ENCODE measurements at regions not wholly inside any gene's neighbourhood (a gene's known extent, or its start where the extent isn't known, plus 50 kb on each side); places are given as distances from the start of the nearest gene placed in this dataset.

DNA sequence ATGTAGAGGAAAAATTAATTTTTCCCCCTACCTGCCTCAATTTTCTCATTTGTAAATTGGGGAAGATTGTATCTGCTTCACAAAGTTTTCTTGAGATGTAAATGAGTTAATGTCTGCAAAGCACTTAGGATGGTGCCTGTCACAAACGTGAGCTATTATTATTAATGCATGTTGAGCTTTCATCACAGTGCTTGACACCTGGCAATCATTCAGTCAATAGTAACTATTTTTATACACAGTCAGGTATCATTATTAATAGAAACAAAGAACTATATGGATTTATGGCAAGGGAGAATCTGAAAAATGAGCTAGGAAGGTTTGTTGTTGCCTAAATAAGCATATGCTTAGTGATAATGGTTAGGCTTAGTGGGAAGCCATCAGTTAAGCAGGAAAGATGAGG lies 238.2 kb upstream of the GRM7 start:
- Histone ChIP-seq H3K4me3 (no peak overlapping the region), H3K36me3 (no peaks in the 10 kb centered on the region), H3K9me3 (no peaks in the 10 kb centered on the region), H3K4me1 (no peaks in the 10 kb centered on the region), H3K27me3 (no peaks in the 10 kb centered on the region), H3K27ac (no peak overlapping the region)
- intact Hi-C loops (cut with DNase I), result no loop called here
- ATAC-seq, result no peak
- no peak for TF ChIP-seq POLR2A (IDR thresholded peaks at IDR 0.05)
- no peak for DNase-seq
- 27 to 60% (median 30%) methylated on average over 1 of the region's 1 CpG for WGBS, 4 donors

DNA sequence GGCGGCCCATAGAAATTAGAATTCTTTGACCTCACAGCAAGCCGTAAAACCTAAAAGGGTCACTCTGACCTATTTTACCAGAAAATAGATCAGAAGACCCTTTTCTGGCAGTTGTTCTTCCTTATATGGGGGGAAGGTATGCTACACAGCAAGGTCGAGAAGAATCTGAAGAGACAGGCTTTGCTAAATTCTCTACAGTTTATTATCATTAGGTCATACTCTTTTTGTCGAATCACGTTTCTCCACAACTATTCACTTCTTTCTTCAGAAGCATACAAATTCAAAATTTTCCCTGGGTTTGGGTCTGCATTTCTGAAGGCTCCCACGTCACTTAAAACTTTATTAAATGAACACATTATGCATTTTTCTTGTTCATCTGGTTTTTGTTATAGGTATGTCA lies 229.5 kb upstream of the GRM7 start:
- DNase-seq, result no peak
- TF ChIP-seq, protein P1, sequence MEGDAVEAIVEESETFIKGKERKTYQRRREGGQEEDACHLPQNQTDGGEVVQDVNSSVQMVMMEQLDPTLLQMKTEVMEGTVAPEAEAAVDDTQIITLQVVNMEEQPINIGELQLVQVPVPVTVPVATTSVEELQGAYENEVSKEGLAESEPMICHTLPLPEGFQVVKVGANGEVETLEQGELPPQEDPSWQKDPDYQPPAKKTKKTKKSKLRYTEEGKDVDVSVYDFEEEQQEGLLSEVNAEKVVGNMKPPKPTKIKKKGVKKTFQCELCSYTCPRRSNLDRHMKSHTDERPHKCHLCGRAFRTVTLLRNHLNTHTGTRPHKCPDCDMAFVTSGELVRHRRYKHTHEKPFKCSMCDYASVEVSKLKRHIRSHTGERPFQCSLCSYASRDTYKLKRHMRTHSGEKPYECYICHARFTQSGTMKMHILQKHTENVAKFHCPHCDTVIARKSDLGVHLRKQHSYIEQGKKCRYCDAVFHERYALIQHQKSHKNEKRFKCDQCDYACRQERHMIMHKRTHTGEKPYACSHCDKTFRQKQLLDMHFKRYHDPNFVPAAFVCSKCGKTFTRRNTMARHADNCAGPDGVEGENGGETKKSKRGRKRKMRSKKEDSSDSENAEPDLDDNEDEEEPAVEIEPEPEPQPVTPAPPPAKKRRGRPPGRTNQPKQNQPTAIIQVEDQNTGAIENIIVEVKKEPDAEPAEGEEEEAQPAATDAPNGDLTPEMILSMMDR (IDR thresholded peaks at IDR 0.05), result no peak
- no peak for TF ChIP-seq POLR2A (IDR thresholded peaks at IDR 0.05)
- 59 to 76% (median 67%) methylated on average over 6 of the region's 6 CpGs for WGBS, 4 donors
- intact Hi-C loops (cut with DNase I), result no loop called here
- Histone ChIP-seq H3K9me3 (peaks cover 0 to 3% (median 0%) of the 10 kb centered on the region in 12 donors), H3K27ac (no peak overlapping the region), H3K27me3 (no peaks in the 10 kb centered on the region), H3K4me3 (no peak overlapping the region), H3K4me1 (no peaks in the 10 kb centered on the region), H3K36me3 (no peaks in the 10 kb centered on the region)
- ATAC-seq, result no peak

DNA sequence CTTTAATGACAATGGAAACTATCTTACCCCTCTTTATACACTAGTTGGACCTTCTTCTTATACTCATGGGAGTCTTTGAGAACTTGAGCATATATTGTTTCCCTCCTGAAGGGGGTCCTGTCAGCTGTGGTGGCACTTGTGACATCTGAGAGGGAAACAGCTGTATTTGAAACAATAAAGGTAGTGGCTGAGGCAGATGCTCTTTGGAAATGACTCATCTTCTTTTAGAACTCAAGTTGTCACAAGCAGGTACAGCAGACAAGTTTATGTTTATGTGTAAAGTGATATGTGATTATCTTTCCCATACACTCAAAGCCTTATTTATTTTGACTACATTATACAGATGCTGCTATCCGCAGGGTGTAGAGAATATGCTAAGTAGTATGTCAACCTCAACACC lies 220.0 kb upstream of the GRM7 start:
- ATAC-seq (no peak), DNase-seq (no peak)
- TF ChIP-seq, protein P1 (IDR thresholded peaks at IDR 0.05), result no peak
- no peak for TF ChIP-seq POLR2A (IDR thresholded peaks at IDR 0.05)
- H3K27ac ChIP-seq, result no peak overlapping the region
- H3K4me3 ChIP-seq, result no peak overlapping the region
- intact Hi-C loops (cut with DNase I), result no loop called here
- peaks cover 0 to 5% (median 0%) of the 10 kb centered on the region in 12 donors for H3K9me3 ChIP-seq
- WGBS, 4 donors, result 72 to 89% (median 86%) methylated on average over 1 of the region's 1 CpG
- H3K36me3 ChIP-seq, result no peaks in the 10 kb centered on the region
- no peaks in the 10 kb centered on the region for H3K27me3 ChIP-seq
- H3K4me1 ChIP-seq, result no peaks in the 10 kb centered on the region

DNA sequence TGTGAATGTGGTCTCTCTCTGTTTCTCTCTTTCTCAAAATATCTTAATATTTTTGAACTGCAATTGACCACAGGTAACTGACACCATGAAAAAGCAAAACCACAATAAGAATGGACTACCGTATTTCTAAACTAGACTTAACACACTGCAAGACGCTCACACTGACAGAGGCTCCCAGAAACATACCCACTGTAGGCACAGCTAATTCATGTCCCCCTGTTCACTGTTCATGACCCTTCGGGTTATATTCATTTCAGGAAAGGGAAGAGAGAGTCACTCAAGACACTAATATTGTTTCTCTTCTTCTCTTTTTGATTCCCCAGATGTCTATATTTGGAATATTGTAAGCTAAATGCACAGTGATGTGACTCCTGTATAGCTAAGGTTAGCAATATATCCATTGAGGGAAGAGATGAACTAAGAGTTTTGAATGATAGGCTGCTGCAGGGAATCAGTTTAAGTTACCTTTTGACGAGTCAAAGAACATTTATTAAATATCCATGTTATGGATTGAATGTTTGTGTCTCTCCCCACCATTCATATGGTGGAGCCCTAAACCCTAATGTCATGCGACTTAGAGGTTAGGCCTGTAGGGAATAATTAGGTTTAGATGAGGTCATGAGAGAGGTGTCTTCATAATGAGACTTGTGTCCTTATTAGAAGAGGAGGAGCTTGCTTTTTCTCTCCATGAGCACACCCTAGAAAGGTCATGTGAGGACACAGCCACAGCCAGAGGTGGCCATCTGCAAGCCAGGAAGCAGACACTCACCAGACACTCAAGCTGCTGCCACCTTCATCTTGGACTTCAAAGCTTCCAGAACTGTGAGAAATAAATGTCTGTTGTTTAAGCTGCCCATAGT lies 216.6 kb upstream of the GRM7 start:
- ATAC-seq, result no peak
- H3K9me3 ChIP-seq, result peaks cover 0 to 5% (median 0%) of the 10 kb centered on the region in 12 donors
- no peaks in the 10 kb centered on the region for H3K36me3 ChIP-seq
- WGBS, 4 donors, result 83 to 88% (median 85%) methylated on average over 5 of the region's 5 CpGs
- H3K4me3 ChIP-seq, result no peak overlapping the region
- no peak overlapping the region for H3K27ac ChIP-seq
- DNase-seq, result peak in 1 of 5 donors; percentile 26
- H3K27me3 ChIP-seq, result no peaks in the 10 kb centered on the region
- no peaks in the 10 kb centered on the region for H3K4me1 ChIP-seq
- intact Hi-C loops (cut with DNase I), result no loop called here
- TF ChIP-seq POLR2A (IDR thresholded peaks at IDR 0.05), result no peak
- TF ChIP-seq, protein P1 (IDR thresholded peaks at IDR 0.05), result no peak
